ENCODE measurements at regions not wholly inside any gene's neighbourhood (a gene's known extent, or its start where the extent isn't known, plus 50 kb on each side); places are given as distances from the start of the nearest gene placed in this dataset.

DNA sequence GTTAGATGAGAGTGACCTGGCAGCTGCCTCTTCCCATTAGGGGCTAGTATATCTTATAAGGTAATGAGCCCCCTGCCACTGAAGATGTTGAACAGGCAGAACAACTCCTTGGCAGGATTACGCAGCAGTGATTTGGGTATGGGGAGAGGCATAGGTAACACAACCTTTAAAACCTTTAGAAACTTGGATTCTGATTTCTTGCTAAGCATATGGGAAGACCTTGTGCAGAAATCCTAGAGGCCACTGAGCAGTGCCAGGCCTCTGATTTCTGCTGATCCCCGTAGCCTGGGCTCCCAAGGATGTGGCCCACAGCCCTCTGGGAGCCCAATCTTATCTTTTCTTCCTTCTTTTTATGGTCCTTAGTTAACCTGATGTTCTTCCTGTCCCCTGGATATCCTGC, 237.9 kb upstream of the ROPN1 start:
- POLR2A ChIA-PET: no interaction called here
- no peak overlapping the region for H3K4me3 ChIP-seq (ENCODE audit: control insufficient read depth in 1 of 2, extremely low read depth in 1 of 2, low read length in 1 of 2)
- no peak overlapping the region for H3K27ac ChIP-seq (ENCODE audit: low read length)
- no peaks in the 10 kb centered on the region for H3K36me3 ChIP-seq (ENCODE audit: control insufficient read depth in 2 of 2, extremely low read depth in 1 of 2, insufficient read depth in 1 of 2, low read length in 1 of 2)
- H3K27me3 ChIP-seq (replicated peaks in 1 of 2; ENCODE audit: control insufficient read depth in 2 of 2, extremely low read depth in 1 of 2, insufficient read depth in 2 of 2, low read length in 1 of 2): peaks cover 0 to 12% of the 10 kb centered on the region in 2 experiments
- ATAC-seq (replicated peaks in 1 of 4) (no peak), DNase-seq (no peak)
- no peak overlapping the region for H3K27ac Mint-ChIP-seq
- 35% methylated on average over 1 of the region's 2 CpGs for WGBS (ENCODE audit: insufficient coverage)
- no peaks in the 10 kb centered on the region for H3K4me1 Mint-ChIP-seq
- no peaks in the 10 kb centered on the region for H3K36me3 Mint-ChIP-seq
- CTCF ChIA-PET: no interaction called here
- peaks cover 18 to 21% of the 10 kb centered on the region in 2 donors for H3K27me3 Mint-ChIP-seq
- H3K4me1 ChIP-seq (ENCODE audit: control insufficient read depth in 1 of 2, extremely low read depth in 1 of 2, insufficient read depth in 2 of 2, low read length in 2 of 2): no peaks in the 10 kb centered on the region
- H3K4me3 Mint-ChIP-seq: no peak overlapping the region
- H3K9me3 ChIP-seq: no peaks in the 10 kb centered on the region
- peaks cover 0 to 4% (median 3%) of the 10 kb centered on the region in 3 donors for H3K9me3 Mint-ChIP-seq

DNA sequence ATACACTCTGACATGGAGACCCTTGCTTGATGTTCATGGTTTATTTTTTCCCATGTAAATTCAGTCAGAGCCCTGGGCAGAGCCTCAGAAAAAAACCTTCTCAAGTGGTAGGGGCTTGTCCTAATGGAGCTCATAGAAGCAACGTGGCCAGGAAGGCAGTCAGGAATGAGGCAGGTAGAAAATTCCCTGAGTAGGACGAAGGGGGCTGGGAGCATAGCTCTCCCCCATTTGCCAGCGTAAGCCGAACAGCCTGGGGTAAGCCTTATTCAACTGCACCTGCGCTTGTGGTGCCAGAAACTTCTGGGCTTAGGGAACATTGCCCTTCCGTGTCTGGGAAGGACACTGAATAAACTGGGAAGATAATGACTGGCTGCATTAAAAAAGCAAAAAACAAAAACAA, 238.5 kb upstream of the ROPN1 start:
- Mint-ChIP-seq H3K36me3 (no peaks in the 10 kb centered on the region), H3K27ac (no peak overlapping the region), H3K4me3 (no peak overlapping the region), H3K27me3 (peaks cover 18 to 22% of the 10 kb centered on the region in 2 donors), H3K4me1 (no peaks in the 10 kb centered on the region), H3K9me3 (peaks cover 0 to 4% (median 3%) of the 10 kb centered on the region in 3 donors)
- WGBS (ENCODE audit: insufficient coverage): 25% methylated on average over 1 of the region's 6 CpGs
- DNase-seq (no peak), ATAC-seq (replicated peaks in 1 of 4) (no peak)
- Histone ChIP-seq H3K27me3 (replicated peaks in 1 of 2; ENCODE audit: control insufficient read depth in 2 of 2, extremely low read depth in 1 of 2, insufficient read depth in 2 of 2, low read length in 1 of 2) (peaks cover 0 to 12% of the 10 kb centered on the region in 2 experiments), H3K36me3 (ENCODE audit: control insufficient read depth in 2 of 2, extremely low read depth in 1 of 2, insufficient read depth in 1 of 2, low read length in 1 of 2) (no peaks in the 10 kb centered on the region), H3K4me1 (ENCODE audit: control insufficient read depth in 1 of 2, extremely low read depth in 1 of 2, insufficient read depth in 2 of 2, low read length in 2 of 2) (no peaks in the 10 kb centered on the region), H3K4me3 (ENCODE audit: control insufficient read depth in 1 of 2, extremely low read depth in 1 of 2, low read length in 1 of 2) (no peak overlapping the region), H3K27ac (ENCODE audit: low read length) (no peak overlapping the region), H3K9me3 (no peaks in the 10 kb centered on the region)
- CTCF ChIA-PET: no interaction called here
- POLR2A ChIA-PET: no interaction called here

DNA sequence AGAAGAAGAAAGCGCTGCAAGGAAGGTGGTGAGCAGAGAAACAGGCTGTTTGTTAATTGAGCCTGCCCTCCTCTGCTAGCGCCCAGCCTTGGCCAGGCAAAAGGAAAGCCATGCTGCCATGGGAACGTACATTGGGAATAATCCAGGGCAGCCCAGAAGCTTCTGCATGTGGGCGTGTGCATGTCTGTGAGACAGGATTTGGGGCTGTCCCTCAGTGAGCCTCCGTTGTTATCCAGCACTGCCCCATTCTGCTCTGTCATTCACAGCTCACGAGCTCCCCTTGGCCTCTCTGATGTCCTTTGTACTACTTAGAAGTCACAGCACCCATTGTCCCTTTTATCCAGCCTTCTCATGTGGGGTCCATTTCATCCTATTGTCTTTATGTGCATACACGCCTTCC, 239.1 kb upstream of the ROPN1 start:
- Histone ChIP-seq H3K27me3 (replicated peaks in 1 of 2; ENCODE audit: control insufficient read depth in 2 of 2, extremely low read depth in 1 of 2, insufficient read depth in 2 of 2, low read length in 1 of 2) (peaks cover 0 to 12% of the 10 kb centered on the region in 2 experiments), H3K27ac (ENCODE audit: low read length) (no peak overlapping the region), H3K4me3 (ENCODE audit: control insufficient read depth in 1 of 2, extremely low read depth in 1 of 2, low read length in 1 of 2) (no peak overlapping the region), H3K4me1 (ENCODE audit: control insufficient read depth in 1 of 2, extremely low read depth in 1 of 2, insufficient read depth in 2 of 2, low read length in 2 of 2) (no peaks in the 10 kb centered on the region), H3K36me3 (ENCODE audit: control insufficient read depth in 2 of 2, extremely low read depth in 1 of 2, insufficient read depth in 1 of 2, low read length in 1 of 2) (no peaks in the 10 kb centered on the region), H3K9me3 (no peaks in the 10 kb centered on the region)
- ATAC-seq (replicated peaks in 1 of 4): no peak
- WGBS (ENCODE audit: insufficient coverage): 79% methylated on average over 7 of the region's 7 CpGs
- POLR2A ChIA-PET: no interaction called here
- DNase-seq: no peak
- no peak overlapping the region for H3K27ac Mint-ChIP-seq
- H3K9me3 Mint-ChIP-seq: peaks cover 0 to 4% (median 3%) of the 10 kb centered on the region in 3 donors
- H3K27me3 Mint-ChIP-seq: peaks cover 18 to 22% of the 10 kb centered on the region in 2 donors
- no peaks in the 10 kb centered on the region for H3K36me3 Mint-ChIP-seq
- H3K4me1 Mint-ChIP-seq: no peaks in the 10 kb centered on the region
- H3K4me3 Mint-ChIP-seq: no peak overlapping the region
- CTCF ChIA-PET: no interaction called here

DNA sequence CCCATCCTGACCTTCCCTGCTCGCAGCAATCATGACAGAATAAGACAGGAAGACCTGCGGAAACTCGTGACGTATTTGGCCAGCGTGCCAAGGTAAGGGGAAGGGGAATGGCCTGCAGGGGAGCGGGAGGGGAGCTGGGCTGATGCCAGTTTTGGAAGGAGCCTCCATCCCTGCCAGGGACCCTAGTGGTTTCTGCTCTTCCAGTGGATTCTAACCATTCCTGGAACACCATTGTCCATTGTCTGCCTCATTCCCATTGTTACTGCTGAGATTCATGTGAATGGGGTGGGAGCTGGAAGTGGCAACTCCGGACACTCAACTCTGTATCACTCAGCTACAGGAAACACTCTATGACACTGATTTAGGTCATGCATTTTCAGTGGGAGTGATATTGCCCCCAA, 242.9 kb upstream of the ROPN1 start:
- ChIA-PET POLR2A (no interaction called here), CTCF (no interaction called here)
- H3K27me3 Mint-ChIP-seq: peaks cover 16 to 25% of the 10 kb centered on the region in 2 donors
- no peaks in the 10 kb centered on the region for H3K36me3 Mint-ChIP-seq
- H3K9me3 ChIP-seq: no peaks in the 10 kb centered on the region
- H3K27ac Mint-ChIP-seq: no peak overlapping the region
- DNase-seq (no peak), ATAC-seq (replicated peaks in 1 of 4) (no peak)
- H3K4me1 Mint-ChIP-seq: no peaks in the 10 kb centered on the region
- WGBS (ENCODE audit: insufficient coverage): 33% methylated on average over 1 of the region's 7 CpGs
- H3K9me3 Mint-ChIP-seq: no peaks in the 10 kb centered on the region
- H3K4me3 Mint-ChIP-seq: no peak overlapping the region
- no peaks in the 10 kb centered on the region for H3K36me3 ChIP-seq (ENCODE audit: control insufficient read depth in 2 of 2, extremely low read depth in 1 of 2, insufficient read depth in 1 of 2, low read length in 1 of 2)
- H3K27me3 ChIP-seq (replicated peaks in 1 of 2; ENCODE audit: control insufficient read depth in 2 of 2, extremely low read depth in 1 of 2, insufficient read depth in 2 of 2, low read length in 1 of 2): peaks cover 0 to 8% of the 10 kb centered on the region in 2 experiments
- no peak overlapping the region for H3K4me3 ChIP-seq (ENCODE audit: control insufficient read depth in 1 of 2, extremely low read depth in 1 of 2, low read length in 1 of 2)
- H3K27ac ChIP-seq (ENCODE audit: low read length): no peak overlapping the region
- no peaks in the 10 kb centered on the region for H3K4me1 ChIP-seq (ENCODE audit: control insufficient read depth in 1 of 2, extremely low read depth in 1 of 2, insufficient read depth in 2 of 2, low read length in 2 of 2)

DNA sequence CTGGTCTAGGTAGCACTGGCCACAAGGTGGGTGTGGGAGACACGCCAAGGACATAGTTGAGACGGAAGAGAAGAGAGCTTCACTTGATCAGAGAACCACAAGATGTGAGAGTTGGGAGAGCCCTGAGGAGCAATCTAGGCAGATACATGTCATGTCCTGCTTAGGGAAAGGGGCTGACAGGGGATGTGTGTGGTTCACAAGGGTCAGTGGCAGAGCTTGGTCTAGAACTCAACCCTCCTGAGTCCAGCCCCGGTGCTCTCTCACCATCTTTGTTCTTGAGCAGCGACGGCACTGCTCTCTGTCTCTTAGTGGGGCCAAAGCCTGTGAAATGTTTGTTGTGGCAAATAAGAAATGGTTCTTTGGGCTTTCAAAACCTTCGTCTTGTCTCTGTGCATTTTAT, 243.5 kb upstream of the ROPN1 start:
- Histone ChIP-seq H3K9me3 (no peaks in the 10 kb centered on the region), H3K4me3 (ENCODE audit: control insufficient read depth in 1 of 2, extremely low read depth in 1 of 2, low read length in 1 of 2) (no peak overlapping the region), H3K4me1 (ENCODE audit: control insufficient read depth in 1 of 2, extremely low read depth in 1 of 2, insufficient read depth in 2 of 2, low read length in 2 of 2) (no peaks in the 10 kb centered on the region), H3K36me3 (ENCODE audit: control insufficient read depth in 2 of 2, extremely low read depth in 1 of 2, insufficient read depth in 1 of 2, low read length in 1 of 2) (no peaks in the 10 kb centered on the region), H3K27ac (ENCODE audit: low read length) (no peak overlapping the region), H3K27me3 (replicated peaks in 1 of 2; ENCODE audit: control insufficient read depth in 2 of 2, extremely low read depth in 1 of 2, insufficient read depth in 2 of 2, low read length in 1 of 2) (peaks cover 0 to 5% of the 10 kb centered on the region in 2 experiments)
- Mint-ChIP-seq H3K36me3 (no peaks in the 10 kb centered on the region), H3K27ac (no peak overlapping the region), H3K9me3 (no peaks in the 10 kb centered on the region), H3K4me1 (no peaks in the 10 kb centered on the region), H3K27me3 (peaks cover 13 to 20% of the 10 kb centered on the region in 2 donors), H3K4me3 (no peak overlapping the region)
- CTCF ChIA-PET: no interaction called here
- POLR2A ChIA-PET: no interaction called here
- DNase-seq: no peak
- no peak for ATAC-seq (replicated peaks in 1 of 4)
- 85% methylated on average over 4 of the region's 6 CpGs for WGBS (ENCODE audit: insufficient coverage)

DNA sequence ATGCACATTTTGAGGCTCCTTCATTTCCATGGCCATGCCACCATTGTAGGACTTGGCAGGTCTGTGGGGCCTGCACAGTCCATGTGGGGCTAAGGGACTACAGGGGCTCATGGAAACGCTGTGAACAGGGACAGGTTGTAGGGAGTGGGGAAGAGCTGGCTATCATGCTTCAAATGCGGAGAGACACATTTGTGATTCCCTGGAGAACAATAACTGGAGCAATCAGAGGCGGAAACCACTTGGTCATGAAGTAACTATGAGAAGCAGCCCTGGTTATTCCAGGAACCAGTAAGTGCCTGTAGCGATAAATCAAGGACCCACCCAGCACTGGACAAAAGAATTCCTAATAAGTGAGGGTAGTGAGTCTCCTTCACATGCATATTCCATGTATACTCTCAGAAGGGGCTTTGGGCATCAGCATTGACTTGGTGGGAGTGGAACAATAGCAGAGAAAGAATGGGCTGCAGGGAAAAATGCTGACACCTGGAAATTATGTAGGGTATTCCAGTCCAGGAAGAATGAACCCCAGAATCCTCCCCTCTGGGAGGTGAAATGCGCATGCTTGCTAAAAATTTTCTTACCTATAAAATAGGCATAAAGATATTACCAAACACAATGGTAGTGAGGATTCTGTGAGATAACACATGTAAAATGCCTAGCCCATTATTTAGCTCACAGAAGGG, 251.4 kb upstream of the ROPN1 start:
- H3K4me1 ChIP-seq (ENCODE audit: control insufficient read depth in 1 of 2, extremely low read depth in 1 of 2, insufficient read depth in 2 of 2, low read length in 2 of 2): no peaks in the 10 kb centered on the region
- H3K4me3 Mint-ChIP-seq: no peak overlapping the region
- DNase-seq (no peak), ATAC-seq (replicated peaks in 1 of 4) (no peak)
- no peaks in the 10 kb centered on the region for H3K36me3 Mint-ChIP-seq
- H3K27ac Mint-ChIP-seq: no peak overlapping the region
- H3K4me1 Mint-ChIP-seq: no peaks in the 10 kb centered on the region
- no peaks in the 10 kb centered on the region for H3K36me3 ChIP-seq (ENCODE audit: control insufficient read depth in 2 of 2, extremely low read depth in 1 of 2, insufficient read depth in 1 of 2, low read length in 1 of 2)
- no peaks in the 10 kb centered on the region for H3K9me3 Mint-ChIP-seq
- ChIA-PET POLR2A (no interaction called here), CTCF (no interaction called here)
- WGBS (ENCODE audit: insufficient coverage): 93% methylated on average over 3 of the region's 5 CpGs
- H3K9me3 ChIP-seq: no peaks in the 10 kb centered on the region
- H3K27me3 ChIP-seq (replicated peaks in 1 of 2; ENCODE audit: control insufficient read depth in 2 of 2, extremely low read depth in 1 of 2, insufficient read depth in 2 of 2, low read length in 1 of 2): no peaks in the 10 kb centered on the region
- no peak overlapping the region for H3K27ac ChIP-seq (ENCODE audit: low read length)
- peaks cover 0 to 12% of the 10 kb centered on the region in 2 donors for H3K27me3 Mint-ChIP-seq
- no peak overlapping the region for H3K4me3 ChIP-seq (ENCODE audit: control insufficient read depth in 1 of 2, extremely low read depth in 1 of 2, low read length in 1 of 2)

DNA sequence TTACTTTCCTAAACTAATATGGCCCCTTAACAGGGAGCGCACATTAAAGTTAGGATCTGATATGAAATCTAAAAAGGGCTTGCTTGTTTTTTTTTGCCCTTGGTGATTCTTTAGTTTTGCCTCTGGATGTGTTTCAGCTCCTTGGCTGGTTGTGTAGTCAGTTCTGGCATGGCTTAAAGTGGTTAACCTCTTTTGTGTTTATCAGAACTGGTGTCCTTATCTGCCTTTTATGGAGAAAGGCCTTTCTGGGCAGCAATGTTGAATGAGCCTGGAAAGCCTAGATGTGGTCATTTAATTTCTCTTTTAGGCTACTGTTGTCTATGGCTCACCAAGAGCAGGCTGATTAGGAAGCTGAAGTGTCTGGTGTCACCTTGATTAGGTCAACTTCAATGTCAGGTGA, 254.5 kb upstream of the ROPN1 start:
- CTCF ChIA-PET: no interaction called here
- no CpG with 5 or more reads among the region's 1 CpG for WGBS (ENCODE audit: insufficient coverage)
- H3K27ac ChIP-seq (ENCODE audit: low read length): no peak overlapping the region
- H3K36me3 ChIP-seq (ENCODE audit: control insufficient read depth in 2 of 2, extremely low read depth in 1 of 2, insufficient read depth in 1 of 2, low read length in 1 of 2): no peaks in the 10 kb centered on the region
- peaks cover 0 to 11% of the 10 kb centered on the region in 2 experiments for H3K27me3 ChIP-seq (replicated peaks in 1 of 2; ENCODE audit: control insufficient read depth in 2 of 2, extremely low read depth in 1 of 2, insufficient read depth in 2 of 2, low read length in 1 of 2)
- Mint-ChIP-seq H3K4me1 (no peaks in the 10 kb centered on the region), H3K27me3 (peaks cover 14 to 23% of the 10 kb centered on the region in 2 donors), H3K36me3 (no peaks in the 10 kb centered on the region), H3K9me3 (peaks cover 0 to 5% (median 0%) of the 10 kb centered on the region in 3 donors), H3K4me3 (no peak overlapping the region), H3K27ac (no peak overlapping the region)
- H3K4me3 ChIP-seq (ENCODE audit: control insufficient read depth in 1 of 2, extremely low read depth in 1 of 2, low read length in 1 of 2): no peak overlapping the region
- H3K9me3 ChIP-seq: no peaks in the 10 kb centered on the region
- ATAC-seq (replicated peaks in 1 of 4) (no peak), DNase-seq (no peak)
- POLR2A ChIA-PET: no interaction called here
- H3K4me1 ChIP-seq (ENCODE audit: control insufficient read depth in 1 of 2, extremely low read depth in 1 of 2, insufficient read depth in 2 of 2, low read length in 2 of 2): no peaks in the 10 kb centered on the region

All from T-cell (primary cell).